IPS DF 4.7 (cell line): ENCODE measurements at regions not wholly inside any gene's neighbourhood (a gene's known extent, or its start where the extent isn't known, plus 50 kb on each side); places are given as distances from the start of the nearest gene placed in this dataset.
"Not testable (repeated sequence)": the region's sequence is repeated elsewhere in the genome, so short reads cannot be mapped to it uniquely, and the experiment has no call there.

Experiments
- DNase-seq: peaks from one replicate; pipeline ENCODE4 v3.0.0-alpha.2; 2013; ENCODE audit warnings: low spot score; ENCODE audit errors: extremely low read depth

DNA sequence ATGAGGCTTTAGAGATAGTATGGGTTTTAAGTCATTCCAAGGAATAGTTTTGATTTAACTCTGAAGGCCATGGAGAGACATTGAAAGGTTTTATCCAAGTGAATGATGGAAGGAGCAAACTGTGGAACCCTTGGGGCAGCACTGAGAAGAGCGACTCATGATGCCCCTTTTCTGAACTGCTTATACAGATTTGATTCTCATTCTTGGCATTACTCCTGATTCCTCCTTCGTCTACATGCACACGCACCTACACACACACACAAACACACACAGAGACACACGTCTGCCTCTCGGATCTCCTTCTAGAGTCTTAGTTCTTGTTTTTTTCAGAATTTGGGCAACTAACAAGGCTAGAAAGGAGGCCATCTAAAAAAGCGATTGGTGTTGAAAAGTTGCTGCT lies 94.1 kb upstream of the TPTE start:
- DNase-seq = not testable (repeated sequence)

DNA sequence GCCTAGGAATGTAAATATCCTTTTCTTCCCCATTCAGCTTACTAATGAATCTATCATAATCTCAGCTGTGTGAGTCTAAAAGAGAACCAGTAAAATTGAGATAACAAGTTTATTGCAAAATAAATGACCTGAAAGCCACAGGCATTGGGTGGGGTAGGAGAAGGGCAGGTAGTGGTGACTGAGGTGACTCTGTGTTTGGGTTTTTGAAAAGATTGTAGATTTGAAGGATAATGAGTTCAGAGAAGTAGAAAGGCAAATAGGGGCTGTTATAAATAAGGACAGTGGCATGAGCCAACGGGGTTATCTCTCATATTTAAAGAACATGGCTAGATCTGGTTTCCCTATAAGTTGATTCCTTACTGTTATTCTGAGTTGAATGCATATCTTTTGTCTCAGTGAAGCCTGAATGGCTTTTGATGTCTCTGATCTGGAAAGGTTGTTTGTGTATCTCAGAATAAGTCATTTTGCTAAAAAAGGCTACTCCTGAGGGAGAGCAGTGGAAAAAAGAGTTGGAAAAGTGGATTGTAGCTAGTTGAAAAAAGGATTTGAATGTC lies 92.3 kb upstream of the TPTE start:
- not testable (repeated sequence) for DNase-seq

DNA sequence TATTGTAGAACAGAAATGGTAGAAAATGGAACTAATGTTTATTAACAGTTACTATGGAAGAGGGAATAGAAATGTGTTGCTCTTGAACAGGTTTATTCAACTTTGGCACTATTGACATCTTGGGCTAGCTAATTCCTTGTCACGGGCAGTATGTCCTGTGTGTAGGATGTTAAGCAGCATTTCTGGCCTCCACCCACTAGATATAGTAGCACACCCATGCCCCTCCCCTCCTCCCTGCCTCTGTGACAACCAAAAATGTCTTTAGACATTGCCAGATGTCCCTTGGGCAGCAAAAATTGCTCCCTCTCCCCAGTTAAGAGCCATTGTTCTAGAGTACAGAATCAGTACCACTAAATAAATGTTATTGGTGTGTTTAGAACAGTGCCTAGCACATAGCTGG lies 91.4 kb upstream of the TPTE start:
- no peak for DNase-seq

DNA sequence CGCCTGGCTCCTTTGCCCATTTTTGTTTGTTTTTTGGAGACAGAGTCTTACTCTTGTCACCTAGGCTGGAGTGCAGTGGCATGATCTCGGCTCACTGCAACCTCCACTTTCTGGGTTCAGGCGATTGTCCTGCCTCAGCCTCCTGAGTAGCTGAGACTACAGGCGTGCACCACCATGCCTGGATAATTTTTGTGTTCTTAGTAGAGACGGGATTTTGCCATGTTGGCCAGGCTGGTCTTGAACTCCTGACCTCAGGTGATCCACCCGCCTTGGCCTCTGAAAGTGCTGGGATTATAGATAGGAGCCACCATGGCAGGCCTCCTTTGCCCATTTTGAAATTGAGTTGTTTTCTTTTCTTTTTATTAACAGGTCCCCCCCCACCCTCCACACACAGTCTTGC lies 89.4 kb upstream of the TPTE start:
- DNase-seq = not testable (repeated sequence)

DNA sequence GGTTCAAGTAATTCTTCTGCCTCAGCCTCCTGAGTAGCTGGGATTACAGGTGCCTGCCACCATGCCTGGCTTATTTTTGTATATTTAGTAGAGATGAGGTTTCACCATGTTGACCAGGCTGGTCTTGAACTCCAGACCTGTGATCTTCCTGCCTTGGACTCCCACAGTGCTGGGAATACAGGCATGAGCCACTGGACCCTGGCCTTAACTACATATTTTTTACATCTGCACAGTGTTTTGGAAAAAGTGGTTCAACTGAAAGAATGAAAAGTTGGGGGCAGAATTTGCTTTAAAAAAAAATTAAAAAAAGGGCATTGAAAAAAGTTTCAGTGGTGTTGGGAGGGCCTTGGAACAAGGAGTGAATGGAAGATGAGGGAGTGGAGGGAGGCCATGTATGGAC lies 88.9 kb upstream of the TPTE start:
- DNase-seq = not testable (repeated sequence)

DNA sequence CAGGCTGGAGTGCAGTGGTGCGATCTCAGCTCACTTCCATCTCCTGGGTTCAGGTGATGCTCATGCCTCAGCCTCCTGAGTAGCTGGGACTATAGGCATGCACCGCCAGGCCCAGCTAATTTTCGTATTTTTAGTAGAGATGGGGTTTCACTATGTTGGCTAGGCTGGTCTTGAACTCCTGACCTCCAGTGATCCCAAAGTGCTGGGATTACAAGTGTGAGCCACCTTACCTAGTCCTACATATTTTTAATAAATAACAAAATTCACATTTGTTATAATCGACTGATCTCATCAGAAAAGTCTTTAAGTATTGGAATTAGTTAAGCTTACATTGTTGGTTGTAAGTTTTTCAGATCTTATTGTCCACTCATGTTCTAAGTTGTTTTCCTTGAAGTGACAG lies 83.4 kb upstream of the TPTE start:
- not testable (repeated sequence) for DNase-seq

DNA sequence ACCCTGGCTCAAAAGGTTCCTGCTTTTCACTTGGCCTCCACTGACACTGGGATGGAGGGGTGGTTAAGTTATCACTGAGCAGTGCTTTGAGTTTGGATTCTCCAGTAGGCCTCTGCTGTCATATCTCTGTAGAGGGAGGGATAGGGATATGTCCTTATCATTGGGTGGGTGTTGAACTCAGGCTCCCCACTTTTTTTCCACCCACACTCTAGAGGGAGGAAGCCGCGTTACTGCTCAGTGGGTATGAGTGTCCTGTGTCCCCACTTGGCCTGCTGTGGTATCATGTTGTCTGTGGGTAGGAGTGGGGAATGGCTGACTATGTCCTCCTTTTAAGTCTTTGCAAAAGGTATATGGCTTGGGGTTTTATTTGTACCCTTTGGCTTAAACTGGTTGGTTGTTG lies 80.7 kb upstream of the TPTE start:
- not testable (repeated sequence) for DNase-seq

DNA sequence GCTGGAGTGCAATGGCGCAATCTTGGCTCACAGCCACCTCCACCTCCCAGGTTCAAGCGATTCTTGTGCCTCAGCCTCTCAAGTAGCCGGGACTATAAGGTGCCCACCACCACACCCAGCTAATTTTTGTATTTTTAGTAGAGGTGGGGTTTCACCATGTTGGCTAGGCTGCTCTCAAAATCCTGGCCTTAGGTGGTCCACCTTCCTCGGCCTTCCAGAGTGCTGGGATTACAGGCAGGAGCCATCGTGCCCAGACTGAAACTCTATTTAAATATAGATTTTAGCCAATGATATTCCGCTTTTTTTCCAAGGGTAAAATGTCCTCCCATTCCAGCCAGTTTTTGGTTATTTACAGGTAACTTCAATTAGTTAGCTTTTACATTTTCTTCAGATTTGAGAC lies 79.4 kb upstream of the TPTE start:
- not testable (repeated sequence) for DNase-seq

DNA sequence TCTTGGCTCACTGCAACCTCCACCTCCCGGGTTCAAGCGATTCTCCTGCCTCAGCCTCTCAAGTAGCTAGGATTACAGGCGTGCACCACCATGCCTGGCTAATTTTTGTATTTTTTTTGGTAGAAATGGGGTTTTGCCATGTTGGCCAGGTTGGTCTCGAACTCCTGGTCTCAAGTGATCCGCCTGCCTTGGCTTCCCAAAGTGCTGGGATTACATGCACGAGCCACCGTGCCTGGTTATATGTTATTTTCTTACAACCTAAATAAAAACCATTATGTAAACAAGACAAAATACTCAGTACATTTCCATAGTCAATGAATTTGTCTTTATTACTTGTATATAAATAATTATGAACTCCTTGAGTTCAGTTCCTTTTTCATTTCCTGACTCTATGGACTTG lies 75.7 kb upstream of the TPTE start:
- not testable (repeated sequence) for DNase-seq

DNA sequence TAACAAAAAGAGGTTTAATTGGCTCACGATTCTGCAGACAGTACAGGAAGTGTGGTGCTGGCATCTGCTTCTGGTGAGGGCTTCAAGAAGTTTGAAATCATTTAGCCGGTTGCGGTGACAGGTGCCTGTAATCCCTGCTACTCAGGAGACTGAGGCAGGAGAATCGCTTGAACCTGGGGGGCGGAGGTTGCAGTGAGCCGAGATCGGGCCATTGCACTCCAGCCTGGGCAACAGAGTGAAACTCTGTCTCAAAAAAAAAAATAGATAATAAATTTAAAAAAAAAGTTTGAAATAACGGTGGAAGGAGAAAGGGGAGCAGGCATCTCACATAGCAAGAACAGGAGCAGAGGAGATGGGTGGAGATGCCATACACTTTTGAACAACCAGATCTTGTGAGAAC lies 71.9 kb upstream of the TPTE start:
- not testable (repeated sequence) for DNase-seq

DNA sequence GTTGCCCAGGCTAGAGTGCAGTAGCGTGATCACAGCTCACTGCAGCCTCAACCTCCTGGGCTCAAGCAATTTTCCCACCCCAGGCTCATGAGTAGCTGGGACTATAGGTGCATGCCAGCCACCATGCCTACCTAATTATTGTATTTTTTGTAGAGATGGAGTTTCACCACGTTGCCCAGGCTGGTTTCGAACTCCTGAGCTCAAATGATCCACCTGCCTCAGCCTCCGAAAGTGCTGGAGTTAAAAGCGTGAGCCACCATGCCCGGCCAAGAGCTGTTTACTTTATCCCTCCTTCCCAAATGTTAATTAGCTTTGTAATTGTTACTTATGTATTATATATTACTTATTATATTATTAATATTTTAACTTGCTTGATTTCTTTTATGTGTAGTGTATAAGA lies 70.1 kb upstream of the TPTE start:
- not testable (repeated sequence) for DNase-seq

DNA sequence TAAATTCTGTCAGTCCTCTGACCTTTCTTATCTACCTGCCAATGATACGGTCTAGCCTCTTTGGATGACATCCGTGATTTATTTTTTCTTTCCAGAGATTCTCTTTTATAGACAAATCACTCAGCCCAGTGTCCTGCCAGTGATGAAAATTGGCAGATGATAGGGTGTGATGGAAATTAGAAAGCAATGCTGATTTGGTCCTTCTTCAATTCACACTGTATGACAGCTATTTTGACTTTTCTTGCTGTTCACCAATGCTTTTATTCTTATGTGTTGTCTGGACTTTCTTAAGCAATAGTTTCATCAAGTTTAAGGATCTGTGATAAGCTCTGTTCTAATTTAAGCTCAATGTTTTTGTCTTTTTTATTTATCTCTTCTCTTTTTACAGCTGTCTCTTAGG lies 63.6 kb upstream of the TPTE start:
- DNase-seq = not testable (repeated sequence)

DNA sequence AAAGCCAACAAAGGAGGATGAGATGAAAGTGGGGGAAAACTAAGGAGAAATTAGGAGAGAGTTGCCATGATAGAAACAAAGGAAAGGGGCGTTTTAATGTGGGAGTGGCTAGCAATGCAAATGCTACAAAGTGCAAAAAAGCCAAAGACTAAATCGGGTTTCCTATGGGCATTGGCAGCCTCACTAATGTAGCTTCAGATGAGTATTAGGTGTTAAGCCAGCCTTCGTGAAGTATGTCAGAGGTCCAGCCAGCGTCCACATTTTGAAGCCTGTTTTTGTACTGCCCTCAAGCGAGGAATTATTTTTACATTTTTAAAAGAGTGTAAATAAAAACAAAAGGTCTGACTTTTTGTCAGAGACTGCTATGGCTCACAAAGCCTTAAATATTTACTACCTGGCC lies 60.4 kb upstream of the TPTE start:
- not testable (repeated sequence) for DNase-seq

DNA sequence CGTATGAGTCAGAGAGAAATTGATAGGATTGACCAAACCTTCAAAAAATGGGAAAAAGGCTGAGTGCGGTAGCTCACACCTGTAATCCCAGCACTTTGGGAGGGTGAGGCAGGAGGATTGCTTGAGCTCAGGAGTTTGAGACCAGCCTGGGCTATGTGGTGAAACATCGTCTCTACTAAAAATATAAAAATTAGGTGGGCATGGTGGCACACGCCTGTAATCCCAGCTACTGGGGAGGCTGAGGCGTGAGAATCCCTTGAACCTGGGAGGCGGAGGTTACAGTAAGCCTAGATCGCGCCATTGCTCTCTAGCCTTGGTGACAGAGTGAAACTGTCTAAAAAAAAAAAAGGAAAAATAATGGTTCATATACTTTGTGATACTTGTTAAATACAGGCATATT lies 59.9 kb upstream of the TPTE start:
- DNase-seq = not testable (repeated sequence)

DNA sequence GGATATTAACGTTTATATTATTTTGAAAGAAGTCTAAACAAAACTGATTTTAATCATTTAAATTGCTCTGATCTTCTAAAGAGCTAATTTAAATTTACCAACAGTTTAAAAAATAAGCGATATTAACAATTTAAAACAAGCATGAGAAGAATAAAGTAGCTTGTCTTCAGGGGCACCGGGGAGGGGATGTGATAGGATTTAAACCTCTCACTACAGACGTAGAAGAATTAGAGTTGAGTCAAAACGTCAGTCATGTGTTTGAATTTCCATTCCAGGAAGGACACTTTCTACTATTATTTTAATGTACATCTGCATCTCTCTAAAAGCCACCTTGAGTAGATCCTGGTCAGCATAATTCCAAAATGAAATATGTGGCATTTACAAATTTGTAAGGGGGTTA lies 58.2 kb upstream of the TPTE start:
- DNase-seq = no peak

DNA sequence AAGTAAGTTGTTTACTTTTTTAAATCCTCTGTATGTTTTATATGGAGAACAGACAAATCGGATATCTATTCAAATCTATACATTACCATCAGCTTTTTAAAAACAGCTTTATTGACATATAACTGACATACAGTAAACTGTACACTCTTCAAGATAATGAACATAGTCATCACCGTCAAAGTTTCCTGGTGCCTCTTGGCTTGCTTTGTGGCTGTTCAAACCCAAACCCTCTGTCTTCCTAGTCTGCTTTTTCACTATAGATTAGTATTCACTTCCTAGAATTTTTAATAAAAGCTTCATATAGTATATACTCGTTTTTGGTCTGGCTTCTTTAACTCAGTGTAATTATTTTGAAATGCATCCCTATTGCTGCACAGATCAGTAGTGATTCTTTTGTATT lies 56.4 kb upstream of the TPTE start:
- DNase-seq = no peak

DNA sequence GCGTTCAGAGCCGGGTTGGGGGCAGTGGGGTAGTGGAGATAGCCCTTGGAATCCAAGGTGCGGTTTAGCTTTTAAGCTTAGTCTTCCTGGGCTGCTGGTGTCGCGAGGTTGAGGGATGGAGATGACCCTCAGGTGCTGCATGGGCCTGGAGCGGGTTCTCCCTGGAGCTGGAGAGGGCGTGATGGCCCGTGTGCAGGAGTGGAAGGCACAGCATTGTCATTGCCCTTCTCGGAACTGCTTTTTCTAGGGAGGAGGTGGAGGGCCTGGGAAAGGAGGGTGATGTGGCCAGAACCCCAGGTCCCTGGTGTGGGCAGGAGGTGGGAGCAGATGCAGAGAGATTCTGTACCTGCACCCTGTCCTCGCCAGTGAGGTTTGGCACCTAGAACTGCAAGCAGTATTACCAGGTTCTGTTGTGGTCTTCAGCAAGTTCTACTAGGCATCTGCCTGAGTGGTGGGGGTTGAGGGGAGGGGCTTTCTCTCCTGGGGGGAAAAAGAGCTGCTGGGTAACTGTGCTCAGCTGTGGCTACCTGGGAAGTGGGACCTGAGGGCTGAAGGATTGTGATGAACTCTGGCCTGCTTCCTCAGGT lies 55.8 kb upstream of the TPTE start:
- not testable (repeated sequence) for DNase-seq

DNA sequence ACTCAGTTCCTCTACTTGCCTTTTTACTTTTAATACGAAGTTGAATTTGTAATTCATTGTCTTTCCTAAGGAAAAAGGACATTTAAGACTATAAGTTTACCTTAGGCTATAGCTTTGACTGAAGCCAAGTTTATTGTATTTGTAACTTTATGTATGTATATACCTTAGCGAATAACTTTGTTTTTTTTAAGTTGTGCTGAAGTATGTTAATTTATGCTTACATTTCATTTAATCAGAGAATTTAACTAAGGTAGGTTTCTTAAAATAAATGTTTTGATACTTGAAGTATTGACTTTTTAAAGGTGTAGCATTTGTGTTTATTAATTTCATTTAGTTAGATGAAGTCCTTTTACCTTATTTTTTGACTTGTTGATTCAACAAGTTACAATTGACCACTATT lies 55.2 kb upstream of the TPTE start:
- no peak for DNase-seq
